ENCODE measurements at regions not wholly inside any gene's neighbourhood (a gene's known extent, or its start where the extent isn't known, plus 50 kb on each side); places are given as distances from the start of the nearest gene placed in this dataset.

GRCh38 chr18:43961722-43962121, 684.4 kb upstream of the SYT4 start:
- DNase-seq (no peak), ATAC-seq (ENCODE audit: low read depth) (no peak)
- Mint-ChIP-seq H3K4me1 (peaks cover 6% of the 10 kb centered on the region), H3K27me3 (no peaks in the 10 kb centered on the region), H3K36me3 (ENCODE audit: low read depth) (no peaks in the 10 kb centered on the region), H3K4me3 (no peak overlapping the region), H3K27ac (no peak overlapping the region), H3K9me3 (no peaks in the 10 kb centered on the region)
- TF ChIP-seq CTCF (IDR thresholded peaks at IDR 0.05): no peak
- ChIA-PET POLR2A (no interaction called here), CTCF (no interaction called here)
- intact Hi-C loops (cut with micrococcal nuclease): no loop called here

- intact Hi-C loops (cut with micrococcal nuclease): no loop called here
Observed at GRCh38 chr18:43964666-43965065, 687.4 kb upstream of the SYT4 start.

DNA sequence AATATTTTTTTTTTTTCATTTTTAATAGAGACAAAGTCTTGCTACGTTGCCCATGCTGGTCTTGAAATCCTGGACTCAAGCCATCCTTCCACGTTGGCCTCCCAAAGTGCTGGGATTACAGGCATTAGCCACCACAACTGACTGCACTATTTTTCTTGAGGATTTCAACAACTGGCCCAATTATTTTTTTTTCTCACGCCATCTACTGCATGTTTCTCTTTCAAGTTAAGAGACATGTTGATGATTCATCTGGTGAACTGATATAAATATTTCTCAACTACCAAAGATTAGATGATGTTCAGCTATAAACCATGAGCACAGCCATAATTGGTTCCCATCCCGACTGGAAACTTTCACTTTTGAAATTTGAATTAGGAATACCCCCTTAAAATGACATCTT, 688.4 kb upstream of the SYT4 start:
- H3K27ac Mint-ChIP-seq: no peak overlapping the region
- H3K4me1 Mint-ChIP-seq: peaks cover 6% of the 10 kb centered on the region
- POLR2A ChIA-PET: no interaction called here
- intact Hi-C loops (cut with micrococcal nuclease): no loop called here
- no peak for TF ChIP-seq CTCF (IDR thresholded peaks at IDR 0.05)
- H3K4me3 Mint-ChIP-seq: no peak overlapping the region
- H3K9me3 Mint-ChIP-seq: no peaks in the 10 kb centered on the region
- H3K36me3 Mint-ChIP-seq (ENCODE audit: low read depth): no peaks in the 10 kb centered on the region
- CTCF ChIA-PET: no interaction called here
- no peaks in the 10 kb centered on the region for H3K27me3 Mint-ChIP-seq
- ATAC-seq (ENCODE audit: low read depth) (no peak), DNase-seq (no peak)

More at GRCh38 chr18:43964666-43965065, 687.4 kb upstream of the SYT4 start:
- no peaks in the 10 kb centered on the region for H3K9me3 Mint-ChIP-seq
- H3K27ac Mint-ChIP-seq: no peak overlapping the region
- H3K4me3 Mint-ChIP-seq: no peak overlapping the region
- H3K27me3 Mint-ChIP-seq: no peaks in the 10 kb centered on the region
- CTCF ChIA-PET: no interaction called here
- DNase-seq (no peak), ATAC-seq (ENCODE audit: low read depth) (no peak)
- no peak for TF ChIP-seq CTCF (IDR thresholded peaks at IDR 0.05)
- POLR2A ChIA-PET: no interaction called here
- H3K36me3 Mint-ChIP-seq (ENCODE audit: low read depth): no peaks in the 10 kb centered on the region
- peaks cover 6% of the 10 kb centered on the region for H3K4me1 Mint-ChIP-seq

GRCh38 chr18:43970656-43971055, 693.4 kb upstream of the SYT4 start:
- intact Hi-C loops (cut with micrococcal nuclease): no loop called here
- Mint-ChIP-seq H3K9me3 (no peaks in the 10 kb centered on the region), H3K4me3 (no peak overlapping the region), H3K27ac (no peak overlapping the region), H3K36me3 (ENCODE audit: low read depth) (no peaks in the 10 kb centered on the region), H3K27me3 (no peaks in the 10 kb centered on the region), H3K4me1 (no peaks in the 10 kb centered on the region)
- CTCF ChIA-PET: no interaction called here
- TF ChIP-seq CTCF (IDR thresholded peaks at IDR 0.05): no peak
- no peak for DNase-seq
- ATAC-seq (ENCODE audit: low read depth): no peak
- POLR2A ChIA-PET: no interaction called here

- H3K9me3 Mint-ChIP-seq: no peaks in the 10 kb centered on the region
Observed at GRCh38 chr18:43978174-43978573, 700.9 kb upstream of the SYT4 start.

More at GRCh38 chr18:43978174-43978573, 700.9 kb upstream of the SYT4 start:
- CTCF ChIA-PET: no interaction called here
- H3K27ac Mint-ChIP-seq: no peak overlapping the region
- DNase-seq (no peak), ATAC-seq (ENCODE audit: low read depth) (no peak)
- TF ChIP-seq CTCF (IDR thresholded peaks at IDR 0.05): no peak
- H3K4me1 Mint-ChIP-seq: no peaks in the 10 kb centered on the region
- no peaks in the 10 kb centered on the region for H3K36me3 Mint-ChIP-seq (ENCODE audit: low read depth)
- intact Hi-C loops (cut with micrococcal nuclease): no loop called here
- H3K4me3 Mint-ChIP-seq: no peak overlapping the region
- POLR2A ChIA-PET: no interaction called here
- peaks cover 8% of the 10 kb centered on the region for H3K27me3 Mint-ChIP-seq

Measured in activated B cell treated with CpG ODN at 0.5 μM for 24 hours (primary cell).